H1 (cell line): ENCODE measurements at regions not wholly inside any gene's neighbourhood (a gene's known extent, or its start where the extent isn't known, plus 50 kb on each side); places are given as distances from the start of the nearest gene placed in this dataset.

Experiments used
- CTCF ChIA-PET: fragments of 300-600 bp; sonication (Branson Sonifier 250); formaldehyde crosslinking; loops from one replicate; lab custom pipeline; 2021; ENCODE audit not compliant: partially characterized antibody; lab: Charles Lee
- POLR2A ChIA-PET: fragments of 300-600 bp; sonication (Branson Sonifier 250); formaldehyde crosslinking; loops from one replicate; lab custom pipeline; 2021; ENCODE audit warnings: inconsistent platforms; ENCODE audit not compliant: partially characterized antibody; lab: Charles Lee
- DNase-seq, 2 experiments: peaks; one replicate each; pipeline versions ENCODE4 v3.0.0 to v3.0.0-alpha.2; 2010 to 2022; ENCODE audit warnings: low spot score in 2 of 2, low read depth in 1 of 2, mixed read lengths in 1 of 2
- FAIRE-seq: peaks from 2 replicates; lab custom pipeline; 2011; peaks lifted over from hg19 to GRCh38; lab: Jason Lieb, UNC
- H2AFZ ChIP-seq: 2 replicates; pipeline ENCODE4 v1.8.1; 2012; ENCODE audit warnings: low read length, inconsistent platforms
- H2AK5ac ChIP-seq: 2 replicates; pipeline ENCODE4 v1.6.1; 2013; ENCODE audit warnings: low read depth, low read length
- H2BK120ac ChIP-seq: replicated peaks from 2 replicates; pipeline ENCODE3; 2013; ENCODE audit warnings: low read depth, low read length, inconsistent platforms
- H2BK12ac ChIP-seq: 2 replicates; pipeline ENCODE4 v1.6.1; 2013; ENCODE audit warnings: low read depth, low read length
- H2BK15ac ChIP-seq: 2 replicates; pipeline ENCODE4 v1.6.1; 2013; ENCODE audit warnings: low read length
- H2BK20ac ChIP-seq: 2 replicates; pipeline ENCODE4 v1.6.1; 2013; ENCODE audit warnings: low read length
- H2BK5ac ChIP-seq: 2 replicates; pipeline ENCODE4 v1.6.1; 2013; ENCODE audit warnings: low read depth, low read length
- H3K14ac ChIP-seq: 2 replicates; pipeline ENCODE4 v1.6.1; 2013; ENCODE audit warnings: inconsistent platforms; ENCODE audit not compliant: insufficient read length
- H3K18ac ChIP-seq: 2 replicates; pipeline ENCODE4 v1.6.1; 2013; ENCODE audit warnings: low read length; ENCODE audit errors: extremely low read depth
- H3K23ac ChIP-seq: 2 replicates; pipeline ENCODE4 v1.6.1; 2013; ENCODE audit warnings: inconsistent platforms; ENCODE audit not compliant: insufficient read length
- H3K23me2 ChIP-seq: 2 replicates; pipeline ENCODE4 v1.6.1; 2013; ENCODE audit warnings: low read depth, low read length
- H3K27ac ChIP-seq: 2 replicates; pipeline ENCODE4 v1.6.1; 2011; ENCODE audit warnings: low read depth, low read length, inconsistent platforms
- H3K27me3 ChIP-seq, 4 experiments: replicated peaks in 1 of 4; 1 replicate in 1 of 4; 2 replicates in 3 of 4; pipeline versions ENCODE4 v1.6.1 to v1.8.1; 2011 to 2013; ENCODE audit warnings: low read length in 3 of 4, mild to moderate bottlenecking in 3 of 4, inconsistent platforms in 2 of 4, mixed read lengths in 2 of 4, moderate library complexity in 1 of 4; ENCODE audit not compliant: control insufficient read depth in 3 of 4, insufficient read depth in 3 of 4; ENCODE audit errors: extremely low read depth in 1 of 4
- H3K36me3 ChIP-seq, 4 experiments: 2 replicates each; pipeline versions ENCODE4 v1.6.1 to v1.8.1; 2011 to 2013; ENCODE audit warnings: mild to moderate bottlenecking in 4 of 4, low read length in 3 of 4, moderate library complexity in 2 of 4, control low read depth in 1 of 4, inconsistent platforms in 1 of 4; ENCODE audit not compliant: insufficient read depth in 4 of 4, control insufficient read depth in 2 of 4
- H3K4ac ChIP-seq: replicated peaks from 2 replicates; pipeline ENCODE3; 2013; ENCODE audit warnings: low read length, low read depth, mixed read lengths, inconsistent platforms; ENCODE audit not compliant: insufficient read length
- H3K4me1 ChIP-seq, 4 experiments: replicated peaks in 1 of 4; 1 replicate in 1 of 4; 2 replicates in 3 of 4; pipeline versions ENCODE4 v1.6.1 to v1.8.1; 2011 to 2013; ENCODE audit warnings: low read length in 3 of 4, inconsistent platforms in 2 of 4, mixed read lengths in 1 of 4; ENCODE audit not compliant: insufficient read depth in 4 of 4, control insufficient read depth in 3 of 4
- H3K4me2 ChIP-seq, 2 experiments: 2 replicates each; pipeline versions ENCODE4 v1.6.1 to v1.8.1; 2011 to 2013; ENCODE audit warnings: low read depth in 2 of 2, low read length in 2 of 2, control low read depth in 1 of 2, inconsistent platforms in 1 of 2, mild to moderate bottlenecking in 1 of 2; ENCODE audit not compliant: insufficient read depth in 1 of 2
- H3K4me3 ChIP-seq, 4 experiments: fragments of 200-600, 300-600 bp in 1 of 4; sonication (generic), shearing (Covaris generic), sonication (Bioruptor Twin) in 1 of 4; 2 replicates each; pipeline versions ENCODE4 v1.5.1 to v1.8.1; 2011 to 2016; ENCODE audit warnings: low read length in 4 of 4, low read depth in 3 of 4, control low read depth in 2 of 4, inconsistent platforms in 2 of 4, mild to moderate bottlenecking in 2 of 4, mixed read lengths in 1 of 4, moderate library complexity in 1 of 4; ENCODE audit not compliant: insufficient read depth in 2 of 4; ENCODE audit errors: extremely low read depth in 1 of 4
- H3K56ac ChIP-seq: replicated peaks from 2 replicates; pipeline ENCODE3; 2013; ENCODE audit warnings: low read depth, mild to moderate bottlenecking, mixed read lengths, low read length, inconsistent platforms; ENCODE audit not compliant: insufficient read length
- H3K79me1 ChIP-seq: 2 replicates; pipeline ENCODE4 v1.6.1; 2013; ENCODE audit warnings: low read depth, low read length, control low read depth
- H3K79me2 ChIP-seq, 2 experiments: 2 replicates each; pipeline versions ENCODE4 v1.6.1 to v1.8.1; 2012 to 2013; ENCODE audit warnings: low read length in 2 of 2, mild to moderate bottlenecking in 2 of 2, inconsistent platforms in 1 of 2; ENCODE audit not compliant: insufficient read depth in 2 of 2, control insufficient read depth in 1 of 2
- H3K9ac ChIP-seq, 4 experiments: replicated peaks in 1 of 4; 1 replicate in 1 of 4; 2 replicates in 3 of 4; pipeline versions ENCODE4 v1.6.1 to v1.8.1; 2011 to 2013; ENCODE audit warnings: low read depth in 3 of 4, low read length in 3 of 4, control low read depth in 2 of 4, mild to moderate bottlenecking in 2 of 4, moderate library complexity in 2 of 4, inconsistent platforms in 1 of 4; ENCODE audit errors: extremely low read depth in 1 of 4
- H3K9me3 ChIP-seq, 2 experiments: 2 replicates each; pipeline versions ENCODE4 v1.6.1 to v1.8.1; 2012 to 2013; ENCODE audit warnings: mild to moderate bottlenecking in 2 of 2, moderate library complexity in 2 of 2, control low read depth in 1 of 2, inconsistent platforms in 1 of 2, low read depth in 1 of 2, low read length in 1 of 2, mixed read lengths in 1 of 2; ENCODE audit not compliant: insufficient read depth in 2 of 2
- H4K20me1 ChIP-seq, 2 experiments: replicated peaks in 1 of 2; 2 replicates each; pipeline versions ENCODE3 to v1.8.1; 2011 to 2013; ENCODE audit warnings: inconsistent platforms in 2 of 2, low read length in 2 of 2, mild to moderate bottlenecking in 1 of 2; ENCODE audit not compliant: insufficient read depth in 2 of 2, control insufficient read depth in 1 of 2
- H4K5ac ChIP-seq: 2 replicates; pipeline ENCODE4 v1.6.1; 2013; ENCODE audit warnings: low read length, low read depth, mixed read lengths, inconsistent platforms; ENCODE audit not compliant: insufficient read length
- H4K8ac ChIP-seq: 2 replicates; pipeline ENCODE4 v1.8.0; 2013; ENCODE audit warnings: mild to moderate bottlenecking, moderate library complexity, low read length, inconsistent platforms; ENCODE audit not compliant: insufficient read depth; ENCODE audit errors: extremely low read depth
- H4K91ac ChIP-seq: replicated peaks from 2 replicates; pipeline ENCODE3; 2013; ENCODE audit warnings: low read length, mixed read lengths, inconsistent platforms; ENCODE audit not compliant: insufficient read length
- NANOG ChIP-seq: IDR thresholded peaks from 2 replicates; pipeline ENCODE4 v1.6.1; 2011; ENCODE audit warnings: low read length, low read depth, mild to moderate bottlenecking, inconsistent platforms; ENCODE audit not compliant: insufficient read depth, poor library complexity, severe bottlenecking
- NRF1 ChIP-seq: IDR thresholded peaks from 2 replicates; pipeline ENCODE4 v1.6.1; 2011; ENCODE audit warnings: mild to moderate bottlenecking, low read depth, low read length, improper control_type of control experiment
- SP4 ChIP-seq: IDR thresholded peaks from 2 replicates; pipeline ENCODE4 v1.6.1; 2012; ENCODE audit warnings: low read length, inconsistent platforms
- WGBS, 2 experiments: shearing (Covaris generic) in 1 of 2; methylation state at CpG; one replicate each; pipeline versions ENCODE4 v1.1.6 to v1.1.7; 2013 to 2015; ENCODE audit warnings: low lambda C conversion rate in 2 of 2, mixed read lengths in 2 of 2, inconsistent platforms in 1 of 2, low coverage in 1 of 2, missing lambda C conversion rate in 1 of 2; ENCODE audit not compliant: insufficient replicate concordance in 2 of 2, insufficient coverage in 1 of 2, insufficient read length in 1 of 2; ENCODE audit errors: extremely low coverage in 1 of 2, missing lambda C conversion rate in 1 of 2; 5-methylcytosine and 5-hydroxymethylcytosine counted together
- TF ChIP-seq, protein P1 (sequence below), 3 experiments: IDR thresholded peaks; 1 replicate in 2 of 3; 2 replicates in 1 of 3; pipeline versions ENCODE4 v1.5.1 to v1.6.1; 2011; ENCODE audit warnings: low read length in 3 of 3, mild to moderate bottlenecking in 3 of 3, inconsistent platforms in 2 of 3, low read depth in 1 of 3, moderate library complexity in 1 of 3; ENCODE audit not compliant: insufficient read depth in 1 of 3; ENCODE audit errors: control extremely low read depth in 1 of 3
- TF ChIP-seq, protein P2 (sequence below): IDR thresholded peaks from 2 replicates; pipeline ENCODE4 v1.6.1; 2012; ENCODE audit warnings: inconsistent platforms

DNA sequence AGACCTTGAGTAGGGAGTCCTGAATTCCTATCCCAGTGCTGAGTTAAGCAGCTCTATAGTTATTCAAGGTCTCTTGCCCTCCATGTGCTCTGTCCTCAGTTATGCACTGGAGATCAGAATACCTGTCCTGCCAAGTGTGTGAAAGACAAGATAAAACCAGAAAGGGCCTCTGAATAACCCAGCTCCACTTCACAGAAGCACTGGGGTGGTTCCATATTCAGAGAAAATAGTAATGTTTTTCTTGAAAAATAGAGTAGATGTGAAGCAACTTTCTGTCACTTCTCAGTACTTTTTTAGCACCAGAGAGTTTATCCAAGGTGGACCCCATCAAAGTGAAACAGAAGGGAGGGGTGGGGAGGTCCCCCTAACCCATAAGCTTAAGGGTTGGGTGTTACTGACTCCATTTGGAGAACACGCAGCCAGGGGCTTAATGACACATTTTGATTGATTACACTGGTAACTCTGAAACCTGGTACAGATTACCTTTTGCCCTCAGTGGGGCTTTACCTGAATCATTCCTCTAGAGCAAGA lies 509.8 kb upstream of the JARID2 start:
- ChIA-PET POLR2A (no interaction called here), CTCF (no interaction called here)
- H4K5ac ChIP-seq, result no peak overlapping the region
- no peak overlapping the region for H3K9ac ChIP-seq
- H2AFZ ChIP-seq, result no peak overlapping the region
- H3K79me2 ChIP-seq, result no peaks in the 10 kb centered on the region
- no peak overlapping the region for H3K56ac ChIP-seq
- no peak overlapping the region for H2BK12ac ChIP-seq
- no peak overlapping the region for H2AK5ac ChIP-seq
- no peak overlapping the region for H3K4me3 ChIP-seq
- no peak overlapping the region for H3K23ac ChIP-seq
- DNase-seq (no peak), FAIRE-seq (no peak)
- H3K27ac ChIP-seq, result no peak overlapping the region
- H2BK20ac ChIP-seq, result no peak overlapping the region
- no peaks in the 10 kb centered on the region for H4K20me1 ChIP-seq
- H3K36me3 ChIP-seq, result no peaks in the 10 kb centered on the region; a peak in 1 of 8 replicates
- no peak overlapping the region for H3K4ac ChIP-seq
- peaks cover 0 to 10% (median 3%) of the 10 kb centered on the region in 4 experiments; a peak in 2 of 7 replicates for H3K4me1 ChIP-seq
- H3K23me2 ChIP-seq, result no peaks in the 10 kb centered on the region; the same call in 1 of the 2 replicates
- WGBS, 2 experiments, result 95% methylated on average over 1 of the region's 1 CpG; no CpG with 5 or more reads in 1 of the 2 experiments
- peaks cover 0 to 5% (median 0%) of the 10 kb centered on the region in 4 experiments; a peak in 4 of 7 replicates for H3K27me3 ChIP-seq
- no peak overlapping the region for H3K14ac ChIP-seq
- no peak overlapping the region for H2BK5ac ChIP-seq
- H2BK120ac ChIP-seq, result no peak overlapping the region
- TF ChIP-seq, protein P1, sequence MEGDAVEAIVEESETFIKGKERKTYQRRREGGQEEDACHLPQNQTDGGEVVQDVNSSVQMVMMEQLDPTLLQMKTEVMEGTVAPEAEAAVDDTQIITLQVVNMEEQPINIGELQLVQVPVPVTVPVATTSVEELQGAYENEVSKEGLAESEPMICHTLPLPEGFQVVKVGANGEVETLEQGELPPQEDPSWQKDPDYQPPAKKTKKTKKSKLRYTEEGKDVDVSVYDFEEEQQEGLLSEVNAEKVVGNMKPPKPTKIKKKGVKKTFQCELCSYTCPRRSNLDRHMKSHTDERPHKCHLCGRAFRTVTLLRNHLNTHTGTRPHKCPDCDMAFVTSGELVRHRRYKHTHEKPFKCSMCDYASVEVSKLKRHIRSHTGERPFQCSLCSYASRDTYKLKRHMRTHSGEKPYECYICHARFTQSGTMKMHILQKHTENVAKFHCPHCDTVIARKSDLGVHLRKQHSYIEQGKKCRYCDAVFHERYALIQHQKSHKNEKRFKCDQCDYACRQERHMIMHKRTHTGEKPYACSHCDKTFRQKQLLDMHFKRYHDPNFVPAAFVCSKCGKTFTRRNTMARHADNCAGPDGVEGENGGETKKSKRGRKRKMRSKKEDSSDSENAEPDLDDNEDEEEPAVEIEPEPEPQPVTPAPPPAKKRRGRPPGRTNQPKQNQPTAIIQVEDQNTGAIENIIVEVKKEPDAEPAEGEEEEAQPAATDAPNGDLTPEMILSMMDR (IDR thresholded peaks at IDR 0.05; ENCODE audit: control extremely low read depth in 1 of 3, insufficient read depth in 1 of 3, low read depth in 1 of 3, low read length in 3 of 3), result no peak
- no peak for TF ChIP-seq NANOG
- no peak for TF ChIP-seq SP4
- TF ChIP-seq NRF1, result no peak
- TF ChIP-seq, protein P2, sequence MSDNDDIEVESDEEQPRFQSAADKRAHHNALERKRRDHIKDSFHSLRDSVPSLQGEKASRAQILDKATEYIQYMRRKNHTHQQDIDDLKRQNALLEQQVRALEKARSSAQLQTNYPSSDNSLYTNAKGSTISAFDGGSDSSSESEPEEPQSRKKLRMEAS, result 0 out of 2 replicates have a peak, but pooled peaks have one; percentile 10
- no peaks in the 10 kb centered on the region for H3K79me1 ChIP-seq
- no peaks in the 10 kb centered on the region for H3K9me3 ChIP-seq
- H4K8ac ChIP-seq, result no peak overlapping the region
- H2BK15ac ChIP-seq, result no peak overlapping the region
- no peak overlapping the region for H4K91ac ChIP-seq
- H3K18ac ChIP-seq, result no peak overlapping the region
- no peak overlapping the region for H3K4me2 ChIP-seq
